GM13976 (cell line): ENCODE measurements at regions not wholly inside any gene's neighbourhood (a gene's known extent, or its start where the extent isn't known, plus 50 kb on each side); places are given as distances from the start of the nearest gene placed in this dataset.
A peak's percentile ranks its signal among the peaks of the same experiment; 100 is the strongest.

Source experiments
- DNase-seq: peaks from one replicate; pipeline ENCODE4 v3.0.0; 2012; ENCODE audit warnings: low spot score
- in situ Hi-C: fragments of 300-500 bp; cut with MboI; formaldehyde crosslinking; loops from one replicate; pipeline ENCODE4 v1.12.0; 2022; ENCODE audit warnings: low sequenced_read_pairs, mixed read lengths, inconsistent platforms; ENCODE audit not compliant: unreplicated experiment
- TF ChIP-seq, protein P1 (sequence below): IDR thresholded peaks from 2 replicates; pipeline ENCODE4 v1.5.1; 2012; ENCODE audit warnings: borderline replicate concordance, mild to moderate bottlenecking; ENCODE audit not compliant: insufficient read depth; ENCODE audit errors: extremely low read depth, missing control alignments, control extremely low read depth

DNA sequence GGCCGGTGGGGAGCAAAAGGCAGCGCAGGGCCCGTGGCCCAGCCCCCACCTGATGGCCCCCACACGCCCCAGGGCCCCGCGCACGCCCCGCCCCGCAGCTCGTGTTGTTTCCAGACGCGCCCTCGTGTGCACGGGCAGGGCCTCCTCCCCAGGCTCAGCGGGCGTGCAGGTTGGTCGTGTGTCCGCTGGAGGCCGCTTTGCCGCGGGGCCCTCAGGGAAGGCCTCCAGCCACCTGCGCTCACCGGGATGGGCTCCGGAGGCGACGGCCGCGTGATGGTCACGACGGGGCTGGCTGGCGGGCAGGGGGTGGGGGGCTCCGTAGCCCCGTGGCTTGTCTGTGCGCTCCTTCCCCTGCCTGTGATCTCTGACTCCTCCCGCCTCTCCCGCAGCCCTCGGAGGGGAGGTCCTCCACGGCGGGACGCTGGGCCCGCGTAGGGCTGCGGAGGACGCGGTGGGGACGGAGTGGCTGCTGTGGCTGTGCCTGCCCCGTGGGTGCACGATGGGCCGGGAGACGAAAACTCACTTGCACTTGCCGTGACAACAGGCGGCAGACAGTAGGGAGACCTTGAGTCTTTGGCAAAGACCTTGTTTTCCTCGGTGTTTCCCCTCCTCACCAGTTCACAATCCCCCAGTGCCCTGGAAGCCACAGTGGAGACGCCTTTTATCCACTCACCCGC lies 67.1 kb downstream of the RTP5 start:
- TF ChIP-seq, protein P1, sequence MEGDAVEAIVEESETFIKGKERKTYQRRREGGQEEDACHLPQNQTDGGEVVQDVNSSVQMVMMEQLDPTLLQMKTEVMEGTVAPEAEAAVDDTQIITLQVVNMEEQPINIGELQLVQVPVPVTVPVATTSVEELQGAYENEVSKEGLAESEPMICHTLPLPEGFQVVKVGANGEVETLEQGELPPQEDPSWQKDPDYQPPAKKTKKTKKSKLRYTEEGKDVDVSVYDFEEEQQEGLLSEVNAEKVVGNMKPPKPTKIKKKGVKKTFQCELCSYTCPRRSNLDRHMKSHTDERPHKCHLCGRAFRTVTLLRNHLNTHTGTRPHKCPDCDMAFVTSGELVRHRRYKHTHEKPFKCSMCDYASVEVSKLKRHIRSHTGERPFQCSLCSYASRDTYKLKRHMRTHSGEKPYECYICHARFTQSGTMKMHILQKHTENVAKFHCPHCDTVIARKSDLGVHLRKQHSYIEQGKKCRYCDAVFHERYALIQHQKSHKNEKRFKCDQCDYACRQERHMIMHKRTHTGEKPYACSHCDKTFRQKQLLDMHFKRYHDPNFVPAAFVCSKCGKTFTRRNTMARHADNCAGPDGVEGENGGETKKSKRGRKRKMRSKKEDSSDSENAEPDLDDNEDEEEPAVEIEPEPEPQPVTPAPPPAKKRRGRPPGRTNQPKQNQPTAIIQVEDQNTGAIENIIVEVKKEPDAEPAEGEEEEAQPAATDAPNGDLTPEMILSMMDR = no peak
- in situ Hi-C loops = no loop called here
- DNase-seq = no peak

DNA sequence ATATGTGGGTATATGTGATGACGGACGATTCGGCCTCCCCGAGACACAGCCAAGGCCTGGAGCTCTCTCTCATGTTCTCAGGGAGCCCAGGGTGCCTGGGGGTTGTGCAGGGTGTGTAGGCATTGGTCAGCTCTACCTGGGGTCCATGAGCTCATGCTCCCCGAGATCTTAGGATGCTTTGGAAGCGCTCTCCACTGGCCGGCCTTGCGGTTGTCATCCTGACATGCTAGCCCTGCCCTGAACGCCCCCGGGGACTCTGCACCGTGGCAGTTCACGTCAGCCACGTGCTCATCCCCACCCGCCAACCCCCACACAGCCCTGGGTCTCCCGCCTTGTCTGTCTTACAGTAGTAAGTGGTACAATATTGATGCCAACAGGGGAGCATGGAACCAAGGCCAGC lies 67.8 kb downstream of the RTP5 start:
- TF ChIP-seq, protein P1 = no peak
- in situ Hi-C loops = no loop called here
- no peak for DNase-seq

DNA sequence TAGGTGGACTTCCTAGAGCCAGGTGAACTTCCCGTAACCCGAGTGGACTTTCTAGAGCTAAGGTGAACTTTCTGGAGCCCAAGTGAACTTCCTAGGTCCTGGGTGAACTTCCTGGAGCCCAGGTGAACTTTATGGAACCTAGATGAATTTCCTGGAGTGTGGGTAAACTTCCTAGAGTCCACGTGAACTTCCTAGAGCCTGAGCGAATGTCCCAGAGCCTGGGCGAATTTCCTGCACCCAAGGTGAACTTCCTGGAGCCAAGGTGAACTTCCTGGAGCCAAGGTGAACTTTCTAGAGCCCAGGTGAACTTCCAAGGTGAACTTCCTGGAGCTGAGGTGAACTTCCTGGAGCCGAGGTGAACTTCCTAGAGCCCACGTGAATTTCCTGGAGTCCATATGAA lies 70.0 kb downstream of the RTP5 start:
- TF ChIP-seq, protein P1 = no peak
- DNase-seq = no peak
- in situ Hi-C loops = no loop called here

DNA sequence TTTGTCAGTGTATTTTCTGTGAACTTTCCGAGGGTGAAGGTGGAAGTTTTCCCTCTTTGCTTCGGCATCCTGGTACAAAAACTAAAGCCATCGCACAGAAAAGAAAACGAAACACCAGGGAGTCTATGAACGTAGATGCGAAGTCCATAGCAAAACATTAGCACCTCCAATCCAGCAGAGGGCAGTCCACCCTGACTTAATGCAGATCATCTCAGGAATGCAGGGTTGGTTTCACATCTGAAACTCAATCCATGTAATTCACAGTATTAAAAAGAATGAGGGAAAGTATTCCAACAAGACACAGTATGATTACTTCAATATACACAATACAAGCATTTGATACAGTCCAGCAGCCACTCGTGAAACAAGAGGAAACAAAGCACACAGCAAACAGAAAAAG lies 70.8 kb downstream of the RTP5 start:
- in situ Hi-C loops = no loop called here
- TF ChIP-seq, protein P1 = peak; percentile 26
- DNase-seq = no peak

DNA sequence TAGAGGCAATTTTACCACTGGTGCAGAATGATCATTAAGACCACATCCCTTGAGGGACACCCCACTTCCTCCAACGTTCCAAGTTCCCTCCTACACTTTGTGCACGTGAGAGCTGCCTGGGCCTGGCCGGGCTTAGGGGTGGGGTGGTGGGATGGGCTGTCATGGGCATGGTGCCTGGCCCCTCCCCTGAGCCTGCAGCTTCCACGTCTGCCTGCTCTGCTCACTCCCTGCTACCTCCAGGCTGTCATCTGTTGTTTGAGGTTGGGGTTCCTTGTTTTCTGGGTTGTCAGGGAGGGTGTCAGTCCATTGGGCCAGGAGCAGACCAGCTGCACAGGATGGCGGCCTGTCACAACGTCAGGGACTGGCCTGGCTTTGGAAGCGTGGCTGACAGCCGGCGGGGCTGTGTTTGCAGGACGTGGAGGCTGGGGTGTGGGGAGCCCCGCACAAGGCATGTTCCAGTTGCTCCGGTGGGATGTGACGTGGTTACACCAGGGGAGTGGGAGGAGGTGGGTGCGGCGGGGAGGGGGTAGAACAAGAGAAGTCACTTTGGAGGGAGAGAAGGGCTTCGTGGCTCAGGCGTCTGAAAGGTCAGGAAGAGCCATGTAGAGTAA lies 72.3 kb downstream of the RTP5 start:
- in situ Hi-C loops = no loop called here
- no peak for DNase-seq
- TF ChIP-seq, protein P1 = no peak

DNA sequence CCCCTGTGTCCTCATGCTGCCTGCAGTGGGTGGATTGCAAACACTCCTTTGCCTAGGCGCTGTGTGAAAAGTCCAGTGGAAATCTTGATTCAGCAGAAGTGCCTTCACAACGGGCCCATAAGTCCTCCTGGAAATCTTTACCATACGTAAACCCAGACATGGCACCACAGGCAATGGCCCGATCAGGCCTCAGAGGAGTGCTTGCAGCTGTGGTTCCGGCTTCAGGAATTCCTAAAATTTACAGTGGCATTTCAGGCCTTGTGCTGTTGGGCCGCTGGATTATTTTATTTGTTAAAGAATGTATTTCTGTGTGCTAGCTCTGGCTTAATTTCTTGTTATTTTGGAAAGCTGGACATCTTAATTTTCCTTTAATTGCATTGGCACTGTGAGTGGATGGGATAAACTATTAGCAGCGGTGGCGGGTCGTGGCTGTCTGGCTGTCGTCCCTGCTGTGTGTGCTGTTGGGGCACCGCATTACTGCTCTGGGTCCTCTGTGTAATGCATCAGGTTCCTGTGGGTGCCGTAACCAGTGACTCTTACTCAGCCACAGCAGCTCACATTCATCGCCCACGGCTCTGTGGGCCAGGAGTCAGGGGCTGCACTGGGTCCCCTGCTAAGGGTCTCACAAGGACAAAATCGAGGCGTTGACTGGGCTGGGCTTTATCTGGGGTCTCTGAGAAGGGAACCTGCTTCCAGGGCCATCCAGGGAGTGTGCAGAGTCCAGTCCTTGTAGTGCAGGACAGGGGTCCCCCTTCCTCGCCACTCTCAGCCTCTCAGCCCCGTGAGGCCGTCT lies 73.1 kb downstream of the RTP5 start:
- in situ Hi-C loops = no loop called here
- no peak for DNase-seq
- TF ChIP-seq, protein P1 = no peak
